ENCODE measurements at regions not wholly inside any gene's neighbourhood (a gene's known extent, or its start where the extent isn't known, plus 50 kb on each side); places are given as distances from the start of the nearest gene placed in this dataset.

DNA sequence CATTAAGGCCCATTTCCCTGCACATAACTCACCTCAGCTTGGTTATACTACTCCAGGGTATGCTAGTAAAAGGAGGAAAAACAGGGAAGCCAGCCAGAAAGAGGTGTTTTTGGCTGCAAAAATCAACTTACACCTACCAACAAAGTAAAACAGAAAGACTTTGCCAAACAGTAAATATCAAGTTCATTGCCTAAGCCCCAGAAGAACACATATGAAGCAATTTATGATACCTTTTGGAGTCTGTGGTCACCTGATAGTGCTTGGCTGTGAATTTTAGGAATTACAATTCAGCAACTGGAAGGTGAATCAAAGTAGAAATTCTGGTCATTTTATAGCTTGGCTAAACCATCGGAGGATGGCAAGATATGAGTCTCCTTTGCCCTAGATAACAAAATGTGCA lies 463.7 kb upstream of the CLINT1 start:
- TF ChIP-seq, protein P1, sequence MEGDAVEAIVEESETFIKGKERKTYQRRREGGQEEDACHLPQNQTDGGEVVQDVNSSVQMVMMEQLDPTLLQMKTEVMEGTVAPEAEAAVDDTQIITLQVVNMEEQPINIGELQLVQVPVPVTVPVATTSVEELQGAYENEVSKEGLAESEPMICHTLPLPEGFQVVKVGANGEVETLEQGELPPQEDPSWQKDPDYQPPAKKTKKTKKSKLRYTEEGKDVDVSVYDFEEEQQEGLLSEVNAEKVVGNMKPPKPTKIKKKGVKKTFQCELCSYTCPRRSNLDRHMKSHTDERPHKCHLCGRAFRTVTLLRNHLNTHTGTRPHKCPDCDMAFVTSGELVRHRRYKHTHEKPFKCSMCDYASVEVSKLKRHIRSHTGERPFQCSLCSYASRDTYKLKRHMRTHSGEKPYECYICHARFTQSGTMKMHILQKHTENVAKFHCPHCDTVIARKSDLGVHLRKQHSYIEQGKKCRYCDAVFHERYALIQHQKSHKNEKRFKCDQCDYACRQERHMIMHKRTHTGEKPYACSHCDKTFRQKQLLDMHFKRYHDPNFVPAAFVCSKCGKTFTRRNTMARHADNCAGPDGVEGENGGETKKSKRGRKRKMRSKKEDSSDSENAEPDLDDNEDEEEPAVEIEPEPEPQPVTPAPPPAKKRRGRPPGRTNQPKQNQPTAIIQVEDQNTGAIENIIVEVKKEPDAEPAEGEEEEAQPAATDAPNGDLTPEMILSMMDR (IDR thresholded peaks at IDR 0.05) = no peak
- TF ChIP-seq POLR2A (IDR thresholded peaks at IDR 0.05) = no peak
